Activated CD8-positive, alpha-beta T cell treated with anti-CD3 and anti-CD28 coated beads for 36 hours (primary cell): ENCODE measurements at regions not wholly inside any gene's neighbourhood (a gene's known extent, or its start where the extent isn't known, plus 50 kb on each side); places are given as distances from the start of the nearest gene placed in this dataset.

Experiments used
- ATAC-seq: fragments of 200-7000 bp; cut with Tn5 transposase; one replicate; pipeline ENCODE4 v1.10.0; 2021; ENCODE audit warnings: mild to moderate bottlenecking, moderate library complexity
- CTCF ChIA-PET: fragments of 350-600 bp; sonication (Branson Sonifier 250); formaldehyde crosslinking; loops from one replicate; lab custom pipeline; 2021; ENCODE audit warnings: antibody characterized with exemption; lab: Charles Lee
- POLR2A ChIA-PET: fragments of 350-600 bp; sonication (Branson Sonifier 250); formaldehyde crosslinking; loops from one replicate; lab custom pipeline; 2021; ENCODE audit warnings: antibody characterized with exemption; lab: Charles Lee
- DNase-seq: peaks from one replicate; pipeline ENCODE4 v3.0.0-alpha.2; 2020
- H3K27ac Mint-ChIP-seq: one replicate; pipeline ENCODE4 v1.8.0; 2021; ENCODE audit warnings: mild to moderate bottlenecking, mixed read lengths
- H3K27me3 Mint-ChIP-seq: one replicate; pipeline ENCODE4 v1.8.0; 2021; ENCODE audit warnings: mixed read lengths
- H3K36me3 Mint-ChIP-seq: one replicate; pipeline ENCODE4 v1.8.0; 2021; ENCODE audit warnings: low read depth, mixed read lengths
- H3K4me1 Mint-ChIP-seq: one replicate; pipeline ENCODE4 v1.8.0; 2021; ENCODE audit warnings: low read depth, mixed read lengths
- H3K4me3 Mint-ChIP-seq: one replicate; pipeline ENCODE4 v1.8.0; 2021; ENCODE audit warnings: mild to moderate bottlenecking, moderate library complexity, mixed read lengths
- H3K9me3 Mint-ChIP-seq: one replicate; pipeline ENCODE4 v1.8.0; 2021; ENCODE audit warnings: mixed read lengths
- intact Hi-C: fragments of 100-400 bp; cut with micrococcal nuclease; formaldehyde crosslinking; loops from one replicate; pipeline ENCODE4 v1.10.0; 2022
- TF ChIP-seq, protein P1 (sequence below): fragments of 200-600 bp; IDR thresholded peaks from one replicate; pipeline ENCODE4 v1.8.0; 2022; ENCODE audit warnings: antibody characterized with exemption, mild to moderate bottlenecking

GRCh38 chr13:39926345-39926744, 270.9 kb downstream of the COG6 start:
- Mint-ChIP-seq H3K36me3 (no peaks in the 10 kb centered on the region), H3K9me3 (peaks cover 18% of the 10 kb centered on the region), H3K27ac (no peak overlapping the region), H3K27me3 (peaks cover 8% of the 10 kb centered on the region), H3K4me1 (peaks cover 11% of the 10 kb centered on the region), H3K4me3 (no peak overlapping the region)
- no peak for DNase-seq
- intact Hi-C loops = no loop called here
- ATAC-seq = no peak
- TF ChIP-seq, protein P1, sequence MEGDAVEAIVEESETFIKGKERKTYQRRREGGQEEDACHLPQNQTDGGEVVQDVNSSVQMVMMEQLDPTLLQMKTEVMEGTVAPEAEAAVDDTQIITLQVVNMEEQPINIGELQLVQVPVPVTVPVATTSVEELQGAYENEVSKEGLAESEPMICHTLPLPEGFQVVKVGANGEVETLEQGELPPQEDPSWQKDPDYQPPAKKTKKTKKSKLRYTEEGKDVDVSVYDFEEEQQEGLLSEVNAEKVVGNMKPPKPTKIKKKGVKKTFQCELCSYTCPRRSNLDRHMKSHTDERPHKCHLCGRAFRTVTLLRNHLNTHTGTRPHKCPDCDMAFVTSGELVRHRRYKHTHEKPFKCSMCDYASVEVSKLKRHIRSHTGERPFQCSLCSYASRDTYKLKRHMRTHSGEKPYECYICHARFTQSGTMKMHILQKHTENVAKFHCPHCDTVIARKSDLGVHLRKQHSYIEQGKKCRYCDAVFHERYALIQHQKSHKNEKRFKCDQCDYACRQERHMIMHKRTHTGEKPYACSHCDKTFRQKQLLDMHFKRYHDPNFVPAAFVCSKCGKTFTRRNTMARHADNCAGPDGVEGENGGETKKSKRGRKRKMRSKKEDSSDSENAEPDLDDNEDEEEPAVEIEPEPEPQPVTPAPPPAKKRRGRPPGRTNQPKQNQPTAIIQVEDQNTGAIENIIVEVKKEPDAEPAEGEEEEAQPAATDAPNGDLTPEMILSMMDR = no peak
- ChIA-PET CTCF (no interaction called here), POLR2A (no interaction called here)

DNA sequence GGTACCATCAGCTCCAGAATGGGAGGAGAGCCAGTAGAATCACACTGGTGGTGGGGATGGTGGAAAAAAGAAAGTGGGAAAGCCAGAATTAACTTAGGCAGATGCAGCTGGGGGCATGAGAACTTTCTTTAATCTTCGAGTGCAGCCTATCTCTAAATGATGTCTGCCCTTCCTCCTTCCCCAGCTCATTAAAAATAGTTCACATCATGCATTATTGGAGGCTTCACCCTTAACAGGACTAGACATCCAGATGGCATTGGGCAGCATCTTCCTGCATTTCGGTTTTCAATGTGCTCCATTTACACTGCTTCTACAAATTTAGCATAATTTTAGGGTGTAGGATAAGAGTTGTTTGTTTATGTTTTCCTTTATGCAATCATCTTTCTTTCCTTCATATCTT, 272.8 kb downstream of the COG6 start:
- CTCF ChIA-PET = interaction anchor here (1.0 kb wide), 1 partner anchor 15 kb away, joined by 3 read pairs; no protein-coding TSS in a partner anchor
- no peak overlapping the region for H3K4me3 Mint-ChIP-seq
- intact Hi-C loops = no loop called here

DNA sequence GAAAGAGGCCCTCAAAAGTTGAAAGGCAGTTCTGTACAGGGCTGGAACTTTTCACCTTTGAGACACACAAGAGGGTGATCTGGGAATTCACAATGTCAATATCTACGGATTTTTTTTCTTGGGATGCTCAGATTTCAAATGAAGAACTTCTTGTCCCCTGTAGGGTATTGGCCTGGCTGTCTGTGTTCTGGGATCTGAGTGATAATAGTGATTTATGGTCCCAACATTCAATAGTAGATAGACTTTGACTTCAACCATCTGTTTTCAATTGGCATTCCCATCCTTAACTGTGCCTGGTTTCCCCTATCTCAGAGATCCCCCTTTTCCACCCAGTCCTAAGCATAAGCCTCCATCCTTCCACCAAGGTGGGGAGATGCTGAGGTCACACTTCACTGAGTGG, 274.1 kb downstream of the COG6 start:
- H3K27ac Mint-ChIP-seq = no peak overlapping the region
- H3K27me3 Mint-ChIP-seq = peaks cover 6% of the 10 kb centered on the region
- peaks cover 10% of the 10 kb centered on the region for H3K9me3 Mint-ChIP-seq
- H3K4me3 Mint-ChIP-seq = no peak overlapping the region
- intact Hi-C loops = no loop called here
- no peaks in the 10 kb centered on the region for H3K36me3 Mint-ChIP-seq
- no peak for DNase-seq
- TF ChIP-seq, protein P1 = no peak
- ChIA-PET CTCF (no interaction called here), POLR2A (no interaction called here)
- no peak for ATAC-seq
- H3K4me1 Mint-ChIP-seq = peaks cover 11% of the 10 kb centered on the region

More for the DNA sequence above, 272.8 kb downstream of the COG6 start:
- ATAC-seq = no peak
- peaks cover 6% of the 10 kb centered on the region for H3K27me3 Mint-ChIP-seq
- no peaks in the 10 kb centered on the region for H3K36me3 Mint-ChIP-seq
- TF ChIP-seq, protein P1 = no peak
- POLR2A ChIA-PET = no interaction called here
- no peak overlapping the region for H3K27ac Mint-ChIP-seq
- no peak for DNase-seq
- H3K9me3 Mint-ChIP-seq = peaks cover 14% of the 10 kb centered on the region
- H3K4me1 Mint-ChIP-seq = peaks cover 11% of the 10 kb centered on the region

GRCh38 chr13:39930060-39930459, 274.6 kb downstream of the COG6 start:
- ATAC-seq (no peak), DNase-seq (no peak)
- CTCF ChIA-PET = no interaction called here
- peaks cover 14% of the 10 kb centered on the region for H3K4me1 Mint-ChIP-seq
- no peak overlapping the region for H3K4me3 Mint-ChIP-seq
- H3K36me3 Mint-ChIP-seq = no peaks in the 10 kb centered on the region
- H3K27me3 Mint-ChIP-seq = peaks cover 6% of the 10 kb centered on the region
- TF ChIP-seq, protein P1 = no peak
- POLR2A ChIA-PET = no interaction called here
- intact Hi-C loops = no loop called here
- H3K27ac Mint-ChIP-seq = no peak overlapping the region
- H3K9me3 Mint-ChIP-seq = peaks cover 8% of the 10 kb centered on the region

GRCh38 chr13:39930544-39931444, 275.3 kb downstream of the COG6 start:
- POLR2A ChIA-PET = no interaction called here
- intact Hi-C loops = no loop called here
- H3K4me1 Mint-ChIP-seq = peaks cover 17% of the 10 kb centered on the region
- peaks cover 6% of the 10 kb centered on the region for H3K27me3 Mint-ChIP-seq
- H3K27ac Mint-ChIP-seq = no peak overlapping the region
- CTCF ChIA-PET = no interaction called here
- ATAC-seq = no peak
- TF ChIP-seq, protein P1 = no peak
- no peaks in the 10 kb centered on the region for H3K36me3 Mint-ChIP-seq
- no peak overlapping the region for H3K4me3 Mint-ChIP-seq
- peaks cover 2% of the 10 kb centered on the region for H3K9me3 Mint-ChIP-seq
- DNase-seq = no peak
